ENCODE measurements at regions not wholly inside any gene's neighbourhood (a gene's known extent, or its start where the extent isn't known, plus 50 kb on each side); places are given as distances from the start of the nearest gene placed in this dataset.
"Not testable (repeated sequence)": the region's sequence is repeated elsewhere in the genome, so short reads cannot be mapped to it uniquely, and the experiment has no call there.

GRCh38 chr9:134546746-134547145 is 94.9 kb upstream of the COL5A1 start:
- no peak for DNase-seq (ENCODE audit: low read depth)

- no peak for DNase-seq (ENCODE audit: low read depth)
Observed at GRCh38 chr9:134547161-134548100, 94.2 kb upstream of the COL5A1 start.

GRCh38 chr9:134548185-134548584 is 93.4 kb upstream of the COL5A1 start:
- no peak for DNase-seq (ENCODE audit: low read depth)

- no peak for DNase-seq (ENCODE audit: low read depth)
Observed at GRCh38 chr9:134548618-134549017, 93.0 kb upstream of the COL5A1 start.

- no peak for DNase-seq (ENCODE audit: low read depth)
Observed at GRCh38 chr9:134549336-134549735, 92.3 kb upstream of the COL5A1 start.

GRCh38 chr9:134550081-134550480 is 91.5 kb upstream of the COL5A1 start:
- DNase-seq (ENCODE audit: low read depth): not testable (repeated sequence)

- DNase-seq (ENCODE audit: low read depth): no peak
Observed at GRCh38 chr9:134550584-134550983, 91.0 kb upstream of the COL5A1 start.

- DNase-seq (ENCODE audit: low read depth): no peak
Observed at GRCh38 chr9:134551176-134551575, 90.4 kb upstream of the COL5A1 start.

- DNase-seq (ENCODE audit: low read depth): peak; percentile 56
Observed at GRCh38 chr9:134551644-134552348, 89.8 kb upstream of the COL5A1 start.

GRCh38 chr9:134552349-134552990 is 89.1 kb upstream of the COL5A1 start:
- DNase-seq (ENCODE audit: low read depth): no peak

GRCh38 chr9:134553061-134553891 is 88.3 kb upstream of the COL5A1 start:
- DNase-seq (ENCODE audit: low read depth): no peak

- DNase-seq (ENCODE audit: low read depth): no peak
Observed at GRCh38 chr9:134553996-134554372, 87.6 kb upstream of the COL5A1 start.

GRCh38 chr9:134554373-134555093 is 87.1 kb upstream of the COL5A1 start:
- DNase-seq (ENCODE audit: low read depth): no peak

GRCh38 chr9:134555094-134555650 is 86.4 kb upstream of the COL5A1 start:
- no peak for DNase-seq (ENCODE audit: low read depth)

GRCh38 chr9:134556531-134557068 is 85.0 kb upstream of the COL5A1 start:
- DNase-seq (ENCODE audit: low read depth): no peak

GRCh38 chr9:134557331-134557730 is 84.3 kb upstream of the COL5A1 start:
- DNase-seq (ENCODE audit: low read depth): no peak

GRCh38 chr9:134558124-134558905 is 83.3 kb upstream of the COL5A1 start:
- no peak for DNase-seq (ENCODE audit: low read depth)

- no peak for DNase-seq (ENCODE audit: low read depth)
Observed at GRCh38 chr9:134559013-134559412, 82.6 kb upstream of the COL5A1 start.

- no peak for DNase-seq (ENCODE audit: low read depth)
Observed at GRCh38 chr9:134560206-134560605, 81.4 kb upstream of the COL5A1 start.

GRCh38 chr9:134560654-134561053 is 80.9 kb upstream of the COL5A1 start:
- no peak for DNase-seq (ENCODE audit: low read depth)
